ENCODE measurements at regions not wholly inside any gene's neighbourhood (a gene's known extent, or its start where the extent isn't known, plus 50 kb on each side); places are given as distances from the start of the nearest gene placed in this dataset.

DNA sequence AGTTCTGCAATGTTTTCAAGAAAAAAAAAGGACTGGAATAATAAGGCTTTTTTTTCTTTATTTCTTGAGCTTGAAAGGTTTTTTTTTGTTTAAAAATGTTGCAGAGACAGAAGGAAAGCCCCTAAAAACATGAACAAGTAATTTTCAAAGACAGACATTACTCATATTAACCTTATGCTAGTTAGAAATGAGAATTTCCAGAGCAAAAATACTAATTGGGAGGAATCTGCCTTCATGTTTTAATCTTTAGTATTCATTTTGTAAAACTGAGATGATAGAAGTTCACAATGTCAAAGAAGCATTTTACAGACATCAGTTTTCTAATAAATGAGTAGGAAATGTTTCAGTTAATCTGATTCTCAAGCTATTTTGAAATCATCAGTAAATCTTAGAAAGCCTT is 1805.3 kb downstream of the PCDH7 start:
- Histone ChIP-seq H2BK20ac (ENCODE audit: low read depth, low read length, poor library complexity, severe bottlenecking) (no peak overlapping the region), H3K23ac (ENCODE audit: insufficient read length, low read depth, low read length) (no peak overlapping the region), H3K27me3 (ENCODE audit: insufficient read depth, low read length) (no peaks in the 10 kb centered on the region), H3K56ac (ENCODE audit: insufficient read length, low read depth, low read length) (no peak overlapping the region), H3K9me3 (ENCODE audit: control insufficient read depth, low read depth, low read length) (no peaks in the 10 kb centered on the region), H4K20me1 (ENCODE audit: control insufficient read depth, insufficient read depth, insufficient read length) (no peaks in the 10 kb centered on the region), H3K23me2 (ENCODE audit: insufficient read length, low read depth, low read length, poor library complexity, severe bottlenecking) (no peaks in the 10 kb centered on the region), H2BK5ac (ENCODE audit: insufficient read length, low read length) (no peak overlapping the region), H2BK120ac (ENCODE audit: low read depth, low read length, poor library complexity, severe bottlenecking) (no peak overlapping the region), H3K4me2 (ENCODE audit: insufficient read depth, insufficient read length, low read length) (no peak overlapping the region), H2BK15ac (ENCODE audit: low read depth, low read length) (no peak overlapping the region), H3K14ac (ENCODE audit: insufficient read depth, low read length) (no peak overlapping the region), H3K79me1 (ENCODE audit: insufficient read depth, low read depth, low read length, poor library complexity, severe bottlenecking) (no peaks in the 10 kb centered on the region), H2AK5ac (ENCODE audit: insufficient read length, low read length) (no peak overlapping the region), H2AFZ (ENCODE audit: low read length) (no peak overlapping the region), H4K91ac (ENCODE audit: insufficient read length, low read depth, low read length) (no peak overlapping the region), H3K79me2 (ENCODE audit: insufficient read depth, low read length) (no peaks in the 10 kb centered on the region), H4K5ac (ENCODE audit: insufficient read length, low read depth, low read length) (no peak overlapping the region), H3K18ac (ENCODE audit: insufficient read length, low read depth, low read length) (no peak overlapping the region), H3K4me1 (ENCODE audit: insufficient read depth, low read length) (no peaks in the 10 kb centered on the region), H2BK12ac (ENCODE audit: insufficient read length, low read depth, low read length) (no peak overlapping the region), H4K8ac (replicated peaks; ENCODE audit: insufficient read length, low read depth, low read length) (no peak overlapping the region), H3K27ac (ENCODE audit: insufficient read length, low read depth, low read length) (no peak overlapping the region), H3K9ac (ENCODE audit: extremely low read depth, insufficient read length, low read length) (no peak overlapping the region), H3T11ph (ENCODE audit: low read length) (no peak overlapping the region), H3K4ac (ENCODE audit: low read depth, low read length) (no peak overlapping the region)
- Mint-ChIP-seq H3K27me3 (ENCODE audit: low read depth) (no peaks in the 10 kb centered on the region), H3K4me1 (no peaks in the 10 kb centered on the region), H3K27ac (no peak overlapping the region), H3K4me3 (no peak overlapping the region), H3K9me3 (peaks cover 0 to 11% of the 10 kb centered on the region in 2 experiments; a peak in 4 of 5 replicates), H3K36me3 (ENCODE audit: insufficient read depth in 1 of 3, low read depth in 3 of 3) (peaks cover 0 to 5% (median 2%) of the 10 kb centered on the region in 3 experiments; a peak in 1 of 7 replicates)
- no peak for DNase-seq
- TF ChIP-seq CTCF (conservative IDR thresholded peaks at IDR 0.05), result no peak

Measured in H9 (cell line).